ENCODE measurements at regions not wholly inside any gene's neighbourhood (a gene's known extent, or its start where the extent isn't known, plus 50 kb on each side); places are given as distances from the start of the nearest gene placed in this dataset.

GRCh38 chr6:164439331-164439730 is 870.1 kb downstream of the C6orf118 start:
- TF ChIP-seq CTCF (CRISPR knock-in tag; IDR thresholded peaks at IDR 0.05) = no peak
- no peak for TF ChIP-seq SNAPC4 (CRISPR knock-in tag; IDR thresholded peaks at IDR 0.05)
- TF ChIP-seq KDM5A (IDR thresholded peaks at IDR 0.05; ENCODE audit: borderline replicate concordance, low read length) = no peak
- TF ChIP-seq PHF8 (CRISPR knock-in tag; IDR thresholded peaks at IDR 0.05) = no peak
- no peak for TF ChIP-seq ZNF136 (CRISPR knock-in tag; IDR thresholded peaks at IDR 0.05; ENCODE audit: low read depth)
- no peak for TF ChIP-seq JUN (CRISPR knock-in tag; IDR thresholded peaks at IDR 0.05)
- TF ChIP-seq ZNF557 (CRISPR knock-in tag; IDR thresholded peaks at IDR 0.05) = no peak

Data from HepG2 (cell line).